A172 (cell line): ENCODE measurements at regions not wholly inside any gene's neighbourhood (a gene's known extent, or its start where the extent isn't known, plus 50 kb on each side); places are given as distances from the start of the nearest gene placed in this dataset.

Experiments
- DNase-seq: peaks from one replicate; pipeline ENCODE4 v3.0.0-alpha.2; 2015; ENCODE audit warnings: low spot score

DNA sequence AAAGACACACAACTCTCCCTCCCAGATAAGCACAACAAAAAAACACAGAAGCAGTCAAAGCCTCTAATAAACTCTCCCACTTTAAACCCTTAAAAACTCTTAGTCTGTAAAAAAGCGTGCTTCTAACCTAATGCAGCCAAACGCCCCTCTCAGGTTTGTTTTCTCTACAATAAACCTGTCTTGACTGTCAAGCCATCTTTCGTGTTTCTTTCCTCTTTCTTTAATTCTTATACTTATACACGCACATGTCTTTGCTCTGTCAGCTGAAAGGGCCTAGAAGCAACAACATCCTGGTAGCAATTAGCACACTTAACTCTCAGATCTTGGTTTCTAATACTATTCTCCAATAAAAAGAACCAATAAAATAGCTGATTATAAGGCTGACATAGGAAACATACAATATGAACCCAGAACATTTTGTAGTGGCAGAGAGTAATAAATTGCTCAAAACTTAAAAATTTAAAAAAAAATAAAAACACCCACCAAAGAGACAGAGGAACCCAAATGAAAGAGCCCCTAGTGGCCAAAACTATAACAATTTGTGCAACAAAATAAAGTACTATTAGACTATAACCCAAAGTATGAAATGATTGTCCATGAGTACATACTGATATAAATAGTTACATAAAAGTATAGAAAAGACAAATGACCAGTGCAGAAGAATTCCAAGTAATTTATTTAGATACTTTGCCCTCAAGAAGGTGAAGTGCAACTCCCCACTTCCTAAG lies 440.4 kb upstream of the ADGRL3 start:
- no peak for DNase-seq

DNA sequence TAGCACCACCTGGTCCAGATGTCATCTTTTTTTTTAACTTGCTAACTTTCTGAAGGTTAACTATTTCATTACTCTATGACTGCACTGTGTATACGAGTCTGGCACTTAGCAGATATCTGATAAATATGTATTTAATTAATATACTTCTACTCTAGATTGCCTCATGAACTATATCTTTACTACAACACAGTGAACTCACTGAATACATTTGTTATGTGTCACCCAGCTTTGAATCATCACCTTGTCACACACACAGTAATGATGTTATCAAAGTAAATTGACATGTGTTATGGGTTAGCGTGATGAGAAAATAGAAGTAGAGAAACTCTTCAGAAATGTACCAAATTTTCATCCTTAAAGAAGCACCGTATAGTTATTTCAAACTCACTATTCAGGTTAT lies 419.3 kb upstream of the ADGRL3 start:
- no peak for DNase-seq

GRCh38 chr4:60790608-60791007 lies 409.5 kb upstream of the ADGRL3 start:
- DNase-seq: no peak

DNA sequence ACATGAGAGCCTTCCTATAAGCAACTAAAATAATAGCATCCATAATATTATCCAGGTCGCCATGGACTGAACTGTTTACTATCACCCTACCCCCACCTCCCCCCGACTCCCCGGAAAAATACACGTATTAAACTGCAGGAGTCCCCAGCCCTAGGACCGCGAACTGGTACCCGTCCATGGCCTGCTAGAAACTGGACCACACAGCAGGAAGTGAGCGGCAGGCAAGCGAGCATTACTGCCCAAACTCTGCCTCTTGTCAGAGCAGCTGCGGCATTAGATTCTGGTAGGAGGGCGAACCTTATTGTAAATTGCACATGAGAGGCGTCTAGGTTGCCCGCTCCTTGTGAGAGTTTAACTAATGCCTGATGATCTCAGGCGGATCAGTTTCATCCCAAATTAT lies 405.8 kb upstream of the ADGRL3 start:
- no peak for DNase-seq

- DNase-seq: no peak
Measured at GRCh38 chr4:60799214-60799613, 400.9 kb upstream of the ADGRL3 start.

- DNase-seq: no peak
Measured at GRCh38 chr4:60800701-60801100, 399.4 kb upstream of the ADGRL3 start.

DNA sequence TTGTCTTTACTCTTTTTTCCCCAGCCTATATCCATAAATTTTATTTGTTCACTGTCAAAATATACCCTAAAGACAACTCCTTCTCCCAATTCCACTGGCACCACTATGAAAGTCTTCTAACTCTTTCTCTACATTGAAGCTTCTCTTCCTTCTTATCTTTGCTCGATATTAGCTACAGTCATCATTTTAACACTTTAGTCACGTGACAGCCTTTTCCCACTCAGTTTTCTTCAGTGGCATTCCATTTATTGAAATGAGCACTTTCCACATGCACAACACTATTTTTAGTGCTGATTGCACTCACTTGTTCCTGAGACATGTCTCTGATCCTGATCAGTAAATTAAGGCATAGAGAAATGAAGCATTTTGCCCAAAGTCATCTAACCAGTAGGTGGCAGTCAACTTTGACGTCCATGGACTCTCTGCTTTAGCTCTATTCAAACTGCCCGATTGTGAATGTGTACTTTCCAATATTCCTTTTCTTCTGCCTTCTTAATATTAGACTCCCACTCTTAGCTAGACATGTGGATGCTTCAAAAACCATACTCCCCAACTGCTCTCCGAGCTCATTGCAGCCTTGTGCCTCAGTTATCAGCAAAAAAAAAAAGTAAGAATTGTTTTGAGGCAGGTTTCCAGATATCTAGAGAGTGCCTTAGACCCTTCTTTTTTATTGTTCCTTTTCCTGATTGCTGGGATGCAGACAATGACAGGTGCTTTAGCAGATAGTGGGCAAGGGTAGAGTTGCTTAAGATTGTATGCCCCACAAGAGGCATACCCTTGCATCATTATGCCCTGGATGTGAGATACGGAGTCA lies 394.4 kb upstream of the ADGRL3 start:
- DNase-seq: peak; percentile 23

DNA sequence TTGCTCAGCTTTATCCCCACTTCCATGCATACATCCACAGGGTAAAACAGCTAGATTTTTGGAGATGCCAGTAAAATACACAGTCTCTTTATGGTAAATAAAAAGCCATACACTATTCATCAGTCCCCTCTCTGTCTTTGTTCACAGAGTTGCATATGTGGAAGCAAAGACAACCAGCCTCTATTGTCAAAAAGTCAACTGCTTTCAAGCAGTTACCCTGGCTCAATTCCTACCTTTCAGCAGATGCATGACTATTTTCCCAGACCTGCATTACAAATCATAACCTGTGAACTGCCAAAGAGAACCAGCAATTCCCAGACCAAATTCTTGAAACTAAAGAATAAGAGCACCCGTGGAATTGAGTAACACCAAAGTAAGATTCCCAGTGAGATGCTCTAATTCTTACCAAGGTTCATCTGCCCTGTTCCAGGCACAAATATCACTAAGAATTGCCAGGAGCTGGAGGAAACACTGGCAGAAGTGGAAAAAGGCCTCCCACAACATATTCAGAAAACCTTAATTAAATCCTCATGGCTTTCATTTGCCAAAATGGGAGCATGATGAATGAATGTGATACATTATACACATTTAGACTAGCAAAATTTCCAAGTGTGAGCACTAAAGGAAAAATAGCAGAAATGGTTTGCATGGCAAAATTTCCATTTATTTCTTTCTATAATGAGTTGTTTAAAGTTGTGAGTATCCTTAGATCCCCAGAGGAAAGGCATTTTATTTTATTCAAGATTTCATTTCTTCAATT lies 391.2 kb upstream of the ADGRL3 start:
- DNase-seq: no peak

- no peak for DNase-seq
Measured at GRCh38 chr4:60809486-60809800, 390.7 kb upstream of the ADGRL3 start.

DNA sequence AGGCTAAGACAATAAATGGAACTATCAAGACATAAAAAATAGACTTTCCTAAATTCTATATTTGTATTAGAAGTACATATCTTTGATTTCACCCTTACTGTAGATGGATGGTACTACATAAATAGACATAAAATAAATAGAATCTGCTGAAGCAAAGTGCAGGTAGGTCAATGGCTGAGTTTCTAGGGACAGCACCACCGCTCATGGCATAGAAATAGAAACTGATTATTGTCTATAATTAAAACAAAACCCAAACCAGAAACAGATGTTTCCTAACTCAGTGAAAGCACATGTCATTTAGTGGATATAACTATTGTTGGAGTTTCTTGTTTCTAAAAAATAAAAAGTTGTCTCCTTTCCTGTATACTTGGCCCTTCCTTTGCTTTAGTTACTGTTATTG lies 387.3 kb upstream of the ADGRL3 start:
- DNase-seq: no peak

DNA sequence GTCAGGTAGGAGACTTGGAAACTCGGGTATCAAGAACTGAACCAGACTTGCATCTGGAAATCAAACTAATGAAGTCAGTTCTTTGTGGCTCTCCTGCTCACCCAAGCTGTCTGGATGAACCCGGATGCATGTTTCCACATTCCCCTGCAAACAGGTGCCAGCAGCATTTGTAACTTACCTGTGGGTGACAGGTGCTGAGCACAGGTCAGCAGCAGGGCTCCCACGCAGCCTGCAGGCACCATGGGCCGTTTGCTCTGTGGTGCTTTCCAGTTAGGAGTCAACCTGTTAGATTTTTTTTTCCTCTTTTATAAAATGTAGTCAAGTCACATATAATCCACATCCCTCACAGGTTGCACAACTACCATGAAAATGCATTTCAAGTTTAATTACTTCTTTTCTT lies 385.6 kb upstream of the ADGRL3 start:
- no peak for DNase-seq

- no peak for DNase-seq
Measured at GRCh38 chr4:60817609-60818008, 382.5 kb upstream of the ADGRL3 start.

DNA sequence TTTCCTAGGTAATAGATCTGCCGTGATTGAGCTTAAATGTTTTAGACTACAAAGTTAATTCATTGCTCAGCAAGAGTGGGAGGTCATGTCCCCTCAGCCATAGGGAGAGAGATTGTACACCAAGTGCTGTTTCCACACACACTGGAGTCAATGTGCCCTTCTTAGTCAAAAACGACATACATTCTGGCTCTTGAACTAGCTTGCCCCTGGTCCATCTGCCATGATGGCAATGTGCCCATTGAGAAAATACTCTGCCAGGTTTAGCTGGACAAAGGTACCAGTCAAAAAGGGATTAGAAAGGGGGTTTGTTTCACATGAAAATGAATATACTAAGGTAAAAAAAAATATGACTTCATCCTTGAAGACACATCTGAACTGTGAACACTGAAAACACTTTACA lies 377.1 kb upstream of the ADGRL3 start:
- DNase-seq: no peak

DNA sequence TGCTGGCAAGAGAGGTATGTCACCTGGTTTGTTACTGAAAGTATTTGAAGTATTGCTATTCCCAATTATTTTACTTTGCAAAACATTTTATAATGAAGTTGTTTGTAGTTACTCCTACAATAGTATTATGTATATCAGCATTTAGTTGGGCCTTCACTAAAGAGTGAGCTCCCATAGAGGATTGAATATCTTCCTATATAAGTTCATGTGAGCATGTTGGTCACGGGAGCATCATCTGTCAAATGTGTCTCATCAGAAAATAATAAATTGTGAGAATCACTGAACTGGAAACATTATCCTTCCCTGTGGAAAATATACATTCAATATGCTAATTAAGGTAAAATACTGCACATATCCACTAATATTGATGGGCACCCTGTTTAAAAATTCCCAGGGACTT lies 360.1 kb upstream of the ADGRL3 start:
- no peak for DNase-seq

DNA sequence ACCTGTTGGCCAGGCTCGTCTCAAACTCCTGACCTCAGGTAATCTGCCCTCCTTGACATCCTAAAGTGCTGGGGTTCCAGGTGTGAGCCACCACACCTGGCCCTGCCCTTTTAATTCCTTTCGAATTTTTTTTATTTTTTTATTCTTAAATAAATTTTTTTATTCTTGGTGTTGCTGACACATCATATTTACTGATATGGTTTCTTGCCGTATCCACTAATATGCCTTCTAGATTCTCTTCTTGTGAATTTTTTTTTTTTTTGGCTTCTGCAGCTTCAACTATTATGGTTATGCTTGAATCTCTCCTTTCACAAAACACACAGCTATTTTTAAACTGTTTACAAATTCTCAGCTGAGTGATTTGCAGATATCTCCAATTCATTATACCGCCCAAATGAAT lies 353.4 kb upstream of the ADGRL3 start:
- DNase-seq: no peak

GRCh38 chr4:60847614-60848013 lies 352.5 kb upstream of the ADGRL3 start:
- no peak for DNase-seq

DNA sequence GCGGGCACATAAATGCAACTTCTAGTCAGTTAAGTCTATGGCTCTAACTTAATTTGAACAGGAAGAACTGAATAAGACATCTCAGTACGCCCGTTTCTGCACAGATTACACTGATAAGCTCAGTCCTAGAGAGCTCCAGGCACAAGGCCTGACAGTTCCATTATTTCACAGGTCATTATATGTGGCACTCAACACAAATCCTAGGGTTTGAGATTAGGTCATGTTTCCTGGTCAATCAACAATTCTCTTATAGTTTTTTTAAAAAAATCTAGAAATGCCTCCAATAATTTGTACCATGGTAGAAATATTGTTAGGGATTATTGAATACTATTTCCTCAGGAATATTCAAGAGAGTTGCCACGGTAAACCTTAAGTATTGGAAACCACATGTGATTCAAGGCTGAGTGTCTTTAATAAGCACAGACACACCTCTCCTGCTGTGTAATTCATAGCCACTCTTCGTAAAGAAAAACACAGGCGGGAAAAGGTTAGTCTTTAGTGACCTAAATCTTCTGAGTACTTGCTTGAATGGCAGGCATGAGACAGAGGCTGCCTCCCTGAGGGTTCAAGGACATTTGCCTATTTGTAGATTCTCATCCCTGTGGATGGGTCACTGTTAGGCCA lies 342.9 kb upstream of the ADGRL3 start:
- DNase-seq: no peak

- no peak for DNase-seq
Measured at GRCh38 chr4:60863442-60863841, 336.7 kb upstream of the ADGRL3 start.

DNA sequence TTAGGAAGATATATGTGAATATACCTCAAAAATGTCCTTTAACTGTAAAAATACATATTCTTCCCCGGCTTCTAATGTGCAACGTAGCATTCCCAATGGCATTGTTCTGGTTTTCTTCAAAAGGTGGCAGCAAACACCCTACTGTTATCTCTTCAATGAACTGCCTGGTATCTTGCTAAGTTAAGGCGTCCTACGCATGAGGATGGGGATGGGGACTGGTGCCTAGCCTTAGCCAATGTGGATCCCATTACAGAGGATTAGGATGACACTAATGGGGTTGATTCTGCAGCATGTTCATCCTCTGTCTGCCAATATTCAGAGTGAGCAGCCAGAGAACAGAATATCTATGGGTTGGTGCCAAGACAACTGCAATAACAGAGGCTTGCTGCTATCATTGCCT lies 334.9 kb upstream of the ADGRL3 start:
- DNase-seq: no peak

- no peak for DNase-seq
Measured at GRCh38 chr4:60868232-60868960, 331.7 kb upstream of the ADGRL3 start.

DNA sequence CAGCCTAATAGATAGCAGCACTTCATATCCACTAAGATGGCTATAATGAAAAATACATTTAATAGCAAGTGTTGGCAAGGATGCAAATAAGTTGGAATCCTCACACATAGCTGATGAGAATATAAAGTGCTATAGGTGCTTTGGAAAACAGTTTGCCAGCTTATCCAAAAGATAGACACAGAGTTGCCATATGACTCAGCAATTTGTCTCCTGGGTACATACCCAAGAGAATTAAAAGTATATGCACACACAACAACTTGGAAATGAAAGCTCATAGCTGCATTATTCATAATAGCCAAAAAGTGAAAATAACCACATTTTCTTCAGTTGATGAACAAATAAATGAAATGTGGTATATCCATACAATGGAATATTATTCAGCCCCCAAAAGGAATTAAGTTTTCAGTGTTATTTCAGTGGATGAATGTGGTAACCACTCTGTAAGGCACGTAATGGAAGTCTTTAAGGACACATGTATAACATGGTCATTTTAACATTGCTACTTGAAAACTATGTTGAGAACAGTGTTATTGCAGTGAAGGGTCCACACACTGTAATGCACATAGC lies 320.9 kb upstream of the ADGRL3 start:
- DNase-seq: no peak
